ENCODE measurements at regions not wholly inside any gene's neighbourhood (a gene's known extent, or its start where the extent isn't known, plus 50 kb on each side); places are given as distances from the start of the nearest gene placed in this dataset.

- H3K4me3 ChIP-seq (ENCODE audit: low read depth, low read length): no peak overlapping the region
- DNase-seq (ENCODE audit: low read depth): no peak
- TF ChIP-seq CTCF (IDR thresholded peaks at IDR 0.05; ENCODE audit: control insufficient read depth, extremely low read depth, insufficient read depth): no peak
These were observed 863.2 kb upstream of the CHAC2 start for GRCh38 chr2:52904355-52904891.

- H3K4me3 ChIP-seq (ENCODE audit: low read depth, low read length): no peak overlapping the region
- no peak for TF ChIP-seq CTCF (IDR thresholded peaks at IDR 0.05; ENCODE audit: control insufficient read depth, extremely low read depth, insufficient read depth)
- DNase-seq (ENCODE audit: low read depth): no peak
These were observed 870.0 kb upstream of the CHAC2 start for GRCh38 chr2:52897511-52898044.

GRCh38 chr2:52895726-52896340, 871.8 kb upstream of the CHAC2 start:
- DNase-seq (ENCODE audit: low read depth): no peak
- H3K4me3 ChIP-seq (ENCODE audit: low read depth, low read length): no peak overlapping the region
- no peak for TF ChIP-seq CTCF (IDR thresholded peaks at IDR 0.05; ENCODE audit: control insufficient read depth, extremely low read depth, insufficient read depth)

GRCh38 chr2:52886556-52886955, 881.0 kb upstream of the CHAC2 start:
- TF ChIP-seq CTCF (IDR thresholded peaks at IDR 0.05; ENCODE audit: control insufficient read depth, extremely low read depth, insufficient read depth): no peak
- H3K4me3 ChIP-seq (ENCODE audit: low read depth, low read length): no peak overlapping the region
- no peak for DNase-seq (ENCODE audit: low read depth)

- no peak for DNase-seq (ENCODE audit: low read depth)
- no peak for TF ChIP-seq CTCF (IDR thresholded peaks at IDR 0.05; ENCODE audit: control insufficient read depth, extremely low read depth, insufficient read depth)
- H3K4me3 ChIP-seq (ENCODE audit: low read depth, low read length): no peak overlapping the region
These were observed 882.7 kb upstream of the CHAC2 start for GRCh38 chr2:52884761-52885352.

- no peak for TF ChIP-seq CTCF (IDR thresholded peaks at IDR 0.05; ENCODE audit: control insufficient read depth, extremely low read depth, insufficient read depth)
- H3K4me3 ChIP-seq (ENCODE audit: low read depth, low read length): no peak overlapping the region
- no peak for DNase-seq (ENCODE audit: low read depth)
These were observed 884.6 kb upstream of the CHAC2 start for GRCh38 chr2:52882974-52883373.

Data from LNCaP clone FGC (cell line).